ENCODE measurements at regions not wholly inside any gene's neighbourhood (a gene's known extent, or its start where the extent isn't known, plus 50 kb on each side); places are given as distances from the start of the nearest gene placed in this dataset.

GRCh38 chr22:27303718-27304117, 497.8 kb downstream of the MN1 start:
- TF ChIP-seq CTCF (IDR thresholded peaks at IDR 0.05) = no peak
- DNase-seq (no peak), ATAC-seq (no peak)
- Histone ChIP-seq H3K27ac (no peak overlapping the region), H3K4me1 (no peaks in the 10 kb centered on the region), H3K4me3 (no peak overlapping the region), H3K27me3 (peaks cover 11% of the 10 kb centered on the region), H3K9me3 (no peaks in the 10 kb centered on the region), H3K36me3 (no peaks in the 10 kb centered on the region)
- intact Hi-C loops (cut with DNase I) = no loop called here

GRCh38 chr22:27306771-27307170, 494.8 kb downstream of the MN1 start:
- DNase-seq (no peak), ATAC-seq (no peak)
- intact Hi-C loops (cut with DNase I) = no loop called here
- TF ChIP-seq CTCF (IDR thresholded peaks at IDR 0.05) = no peak
- Histone ChIP-seq H3K27ac (no peak overlapping the region), H3K27me3 (peaks cover 8% of the 10 kb centered on the region), H3K36me3 (no peaks in the 10 kb centered on the region), H3K4me1 (no peaks in the 10 kb centered on the region), H3K4me3 (no peak overlapping the region), H3K9me3 (no peaks in the 10 kb centered on the region)

GRCh38 chr22:27307545-27308247, 493.9 kb downstream of the MN1 start:
- Histone ChIP-seq H3K27me3 (peaks cover 8% of the 10 kb centered on the region), H3K36me3 (no peaks in the 10 kb centered on the region), H3K4me3 (no peak overlapping the region), H3K4me1 (no peaks in the 10 kb centered on the region), H3K9me3 (no peaks in the 10 kb centered on the region), H3K27ac (no peak overlapping the region)
- DNase-seq (no peak), ATAC-seq (no peak)
- intact Hi-C loops (cut with DNase I) = no loop called here
- no peak for TF ChIP-seq CTCF (IDR thresholded peaks at IDR 0.05)

- peaks cover 8% of the 10 kb centered on the region for H3K27me3 ChIP-seq
- no peak overlapping the region for H3K4me3 ChIP-seq
- H3K27ac ChIP-seq = no peak overlapping the region
- intact Hi-C loops (cut with DNase I) = no loop called here
- no peak for ATAC-seq
- no peaks in the 10 kb centered on the region for H3K36me3 ChIP-seq
- no peak for DNase-seq
- H3K9me3 ChIP-seq = no peaks in the 10 kb centered on the region
- no peak for TF ChIP-seq CTCF (IDR thresholded peaks at IDR 0.05)
- H3K4me1 ChIP-seq = no peaks in the 10 kb centered on the region
Observed at GRCh38 chr22:27308513-27308912, 493.0 kb downstream of the MN1 start.

- no peak overlapping the region for H3K4me3 ChIP-seq
- H3K27me3 ChIP-seq = peaks cover 8% of the 10 kb centered on the region
- no peaks in the 10 kb centered on the region for H3K4me1 ChIP-seq
- DNase-seq (no peak), ATAC-seq (no peak)
- no peaks in the 10 kb centered on the region for H3K9me3 ChIP-seq
- no peak overlapping the region for H3K27ac ChIP-seq
- intact Hi-C loops (cut with DNase I) = no loop called here
- H3K36me3 ChIP-seq = no peaks in the 10 kb centered on the region
- no peak for TF ChIP-seq CTCF (IDR thresholded peaks at IDR 0.05)
Observed at GRCh38 chr22:27309697-27310096, 491.9 kb downstream of the MN1 start.
